Myocyte (in vitro differentiated cells): ENCODE measurements at regions not wholly inside any gene's neighbourhood (a gene's known extent, or its start where the extent isn't known, plus 50 kb on each side); places are given as distances from the start of the nearest gene placed in this dataset.

ENCODE experiments used
- DNase-seq: peaks from one replicate; pipeline ENCODE4 v3.0.0-alpha.2; 2012; ENCODE audit warnings: low read depth

GRCh38 chr6:25064006-25064405 lies 128.2 kb upstream of the RIPOR2 start:
- DNase-seq = no peak

GRCh38 chr6:25065666-25066065 lies 129.9 kb upstream of the RIPOR2 start:
- no peak for DNase-seq

DNA sequence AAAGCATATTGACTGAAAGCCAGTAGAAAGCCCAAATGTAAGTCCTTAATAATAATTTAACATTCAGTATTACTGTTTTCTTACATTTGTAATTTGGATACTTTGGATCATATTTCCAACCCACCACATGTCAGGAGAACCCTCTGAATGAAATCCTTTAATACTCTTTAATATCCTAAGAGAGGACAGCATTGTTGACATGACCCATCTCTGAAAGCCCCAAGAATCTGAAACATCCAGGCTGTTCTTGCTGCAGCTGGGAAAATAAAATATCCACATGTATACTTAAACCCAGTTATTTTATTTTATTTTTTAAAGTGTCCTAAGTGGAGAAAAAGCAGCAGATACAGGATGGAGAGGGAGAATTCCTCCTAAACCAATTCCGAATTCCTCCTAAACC lies 130.8 kb upstream of the RIPOR2 start:
- DNase-seq = peak; percentile 42

DNA sequence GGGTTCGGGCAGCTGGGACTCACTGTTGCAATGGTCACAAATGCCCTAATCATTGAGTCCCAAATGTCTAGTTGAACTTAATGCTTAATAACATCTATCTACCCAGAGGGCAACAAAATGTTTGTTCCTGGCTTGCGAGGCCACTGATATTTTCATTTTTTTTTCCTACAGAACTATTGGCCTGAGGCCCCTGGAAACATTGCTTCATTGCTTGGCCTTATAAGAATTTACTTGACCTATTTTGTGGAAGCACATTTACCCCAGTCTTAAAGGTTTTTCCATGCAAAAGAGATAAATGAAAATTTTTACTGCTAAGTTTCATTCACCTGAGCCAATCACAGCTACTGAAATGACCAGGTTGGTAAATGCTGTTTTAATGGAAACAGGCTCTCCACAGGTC lies 133.1 kb upstream of the RIPOR2 start:
- DNase-seq = no peak

DNA sequence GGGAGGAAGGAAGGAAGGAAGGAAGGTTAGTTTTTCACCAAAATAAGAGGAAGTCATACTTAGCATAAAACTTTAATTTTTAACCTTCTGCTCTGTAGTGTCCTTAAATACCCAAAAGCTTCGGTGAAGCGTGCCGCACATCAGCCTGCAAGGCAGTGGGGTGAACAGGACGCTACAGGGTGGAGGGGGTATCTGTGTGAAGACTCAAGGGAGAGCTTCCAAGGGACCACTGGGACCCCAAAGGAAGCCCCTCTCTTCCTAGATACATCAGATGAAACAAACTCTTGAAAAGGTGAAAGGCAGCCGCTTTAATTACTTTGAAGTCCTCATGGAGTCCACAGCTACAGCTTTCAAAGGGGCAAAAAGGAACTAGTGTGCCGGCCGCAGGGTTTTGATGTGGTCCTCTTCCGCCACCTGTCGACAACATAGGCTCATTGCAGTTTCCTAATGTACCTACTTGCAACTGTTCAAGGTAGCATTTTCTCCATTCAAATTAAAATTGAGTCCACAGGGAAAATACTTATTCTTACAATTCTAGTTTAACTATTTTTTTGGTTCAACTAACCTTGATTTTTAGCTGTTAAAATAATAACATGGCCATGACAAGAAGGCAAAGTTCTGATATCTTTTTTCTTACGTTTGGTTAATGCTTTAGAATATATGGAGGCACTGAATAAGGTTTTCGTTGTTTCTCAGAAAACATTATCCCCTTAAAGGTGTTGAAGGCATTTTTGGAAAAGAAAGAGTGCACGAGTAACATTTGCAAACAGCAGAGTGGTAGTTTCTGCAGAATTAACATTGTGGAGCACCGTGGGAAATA lies 135.0 kb upstream of the RIPOR2 start:
- peak; percentile 81 for DNase-seq

DNA sequence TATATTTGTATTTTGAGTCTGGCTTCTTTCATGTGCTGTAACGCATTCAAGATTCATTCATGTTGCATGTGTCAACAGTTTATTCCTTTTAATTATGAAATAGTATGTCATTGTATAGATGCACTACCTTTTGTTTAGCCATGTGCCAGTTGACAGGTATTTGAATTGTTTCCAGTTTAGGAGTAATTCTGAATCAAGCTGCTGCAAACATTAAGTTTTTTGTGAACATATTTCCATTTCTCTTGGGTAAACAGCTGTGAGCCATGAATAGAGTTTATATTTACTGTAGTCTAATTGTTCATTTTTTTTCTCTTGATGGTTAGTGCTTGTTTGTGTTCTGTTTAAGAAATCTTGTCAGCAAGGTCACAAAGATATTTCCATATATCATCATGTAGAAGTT lies 142.4 kb upstream of the RIPOR2 start:
- no peak for DNase-seq

- DNase-seq = no peak
Observed at GRCh38 chr6:25083784-25084507, 148.2 kb upstream of the RIPOR2 start.

- DNase-seq = no peak
Observed at GRCh38 chr6:25084508-25084833, 148.7 kb upstream of the RIPOR2 start.

DNA sequence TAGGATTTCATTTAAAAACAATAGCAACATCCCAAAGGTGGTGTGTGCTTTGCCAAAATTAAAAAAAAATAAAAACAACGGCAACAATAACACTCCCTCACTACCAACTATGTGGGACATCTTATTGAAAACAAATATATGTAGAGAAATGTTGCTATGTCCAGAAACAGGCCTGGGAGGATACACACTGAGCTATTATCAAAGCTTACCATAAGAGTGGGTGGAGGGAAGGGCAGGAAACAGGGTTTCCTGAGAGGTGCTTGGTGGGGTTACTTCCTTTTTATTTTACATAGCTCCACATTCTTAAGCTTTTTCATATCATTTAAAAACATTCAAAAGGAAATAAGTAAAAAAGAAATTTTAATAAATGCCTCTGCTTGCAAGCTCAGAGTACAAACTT lies 150.0 kb upstream of the RIPOR2 start:
- DNase-seq = no peak

DNA sequence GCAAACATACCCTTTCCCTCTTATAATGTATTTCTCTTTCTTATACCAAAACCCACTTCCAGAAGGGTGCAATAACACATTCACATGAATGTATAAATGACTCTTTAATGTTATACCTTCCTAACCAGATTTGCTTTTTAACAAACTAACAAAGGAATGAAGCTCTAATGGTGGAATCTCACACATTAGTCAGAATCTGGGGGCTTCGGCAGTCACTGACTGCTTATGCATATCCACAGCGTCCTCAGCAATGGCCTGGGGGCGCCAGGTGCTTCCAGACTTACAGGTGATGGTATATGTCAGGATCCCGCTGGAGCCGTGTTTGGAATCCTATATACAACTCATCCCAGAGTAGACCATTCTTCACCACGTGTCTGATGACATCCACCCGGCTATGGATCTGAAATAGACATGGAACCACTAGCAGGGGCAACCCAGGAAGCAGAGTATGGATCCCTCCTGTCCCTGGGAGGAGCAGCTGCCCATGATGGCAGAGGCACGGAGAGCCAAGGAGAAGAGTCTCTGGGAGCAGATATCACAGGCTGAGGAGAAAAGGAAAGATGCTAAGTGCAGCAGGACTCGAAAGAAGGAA lies 150.8 kb upstream of the RIPOR2 start:
- no peak for DNase-seq

DNA sequence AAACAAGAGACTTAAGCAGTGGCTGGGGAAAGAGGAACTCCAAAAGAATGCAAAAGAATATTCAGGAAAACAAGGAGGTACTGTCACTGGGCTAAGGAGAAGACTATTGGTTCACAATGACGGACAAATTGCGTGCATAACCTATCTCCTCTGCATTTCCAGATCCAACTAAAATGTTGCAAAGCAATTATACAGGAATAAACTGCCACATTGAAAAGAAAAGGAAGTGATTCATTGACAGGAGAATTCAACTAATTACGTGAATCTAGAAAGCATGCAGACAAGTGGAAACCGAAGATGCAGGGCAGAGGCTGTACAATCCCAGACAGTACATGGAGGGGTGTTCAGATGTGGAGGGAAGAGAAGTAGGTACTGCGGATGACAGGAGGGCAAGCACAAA lies 152.8 kb upstream of the RIPOR2 start:
- no peak for DNase-seq

DNA sequence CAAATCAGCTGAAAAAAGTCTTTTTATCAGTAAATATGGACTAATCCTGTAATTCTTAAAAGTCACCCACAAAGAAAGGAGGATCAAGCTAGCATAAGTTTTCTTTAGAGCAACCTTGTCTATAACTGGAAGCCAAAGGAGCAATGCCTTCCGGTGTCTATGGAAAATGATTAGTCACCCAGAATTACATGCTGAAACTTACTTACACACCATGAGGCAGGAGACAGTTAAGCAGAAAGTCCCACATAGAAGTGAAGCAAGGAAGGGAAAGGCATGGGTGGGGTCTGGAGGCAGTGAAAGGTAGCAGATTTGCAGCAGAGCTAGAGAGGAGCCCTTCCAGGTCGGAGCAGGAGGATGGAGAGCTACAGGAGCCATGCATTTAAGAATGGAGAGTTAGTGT lies 153.7 kb upstream of the RIPOR2 start:
- DNase-seq = no peak

GRCh38 chr6:25094726-25095125 lies 159.0 kb upstream of the RIPOR2 start:
- DNase-seq = peak; percentile 2

DNA sequence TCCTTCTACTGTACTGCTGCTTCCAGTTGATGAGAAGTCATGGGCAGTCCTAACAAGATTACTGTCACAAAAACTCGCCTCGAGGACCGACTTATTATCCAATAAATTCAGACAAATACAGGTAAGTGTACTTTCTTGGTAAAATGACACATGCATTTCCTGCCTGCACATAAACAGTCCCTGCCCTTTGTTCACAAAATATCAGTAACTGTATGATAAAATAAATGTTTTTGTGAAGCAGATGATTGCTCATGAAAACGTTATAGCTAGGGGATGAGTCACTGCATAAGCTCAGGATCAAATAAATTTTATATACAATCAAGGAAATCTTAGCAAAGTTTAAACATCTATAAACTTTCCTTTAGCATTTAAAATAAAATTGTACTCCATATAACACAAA lies 164.5 kb upstream of the RIPOR2 start:
- no peak for DNase-seq

DNA sequence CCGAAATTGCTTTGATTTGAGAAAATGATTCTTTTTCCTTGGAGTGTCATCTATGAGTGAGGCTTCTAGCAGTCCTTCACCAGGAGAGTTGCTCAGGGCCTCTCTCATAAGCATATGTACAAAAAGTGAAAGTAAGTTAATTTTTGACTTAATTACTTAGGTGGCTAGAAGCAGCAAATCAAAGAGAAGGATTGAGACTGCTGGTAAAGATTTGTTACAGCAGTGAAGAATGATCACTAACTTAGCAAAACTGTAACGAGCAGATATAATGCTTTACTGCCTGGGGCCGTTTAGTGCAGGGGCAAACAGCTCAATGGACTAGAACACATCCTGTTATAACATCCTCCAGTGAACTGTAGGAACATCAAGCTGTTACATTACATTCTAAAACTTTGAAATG lies 167.8 kb upstream of the RIPOR2 start:
- DNase-seq = no peak

DNA sequence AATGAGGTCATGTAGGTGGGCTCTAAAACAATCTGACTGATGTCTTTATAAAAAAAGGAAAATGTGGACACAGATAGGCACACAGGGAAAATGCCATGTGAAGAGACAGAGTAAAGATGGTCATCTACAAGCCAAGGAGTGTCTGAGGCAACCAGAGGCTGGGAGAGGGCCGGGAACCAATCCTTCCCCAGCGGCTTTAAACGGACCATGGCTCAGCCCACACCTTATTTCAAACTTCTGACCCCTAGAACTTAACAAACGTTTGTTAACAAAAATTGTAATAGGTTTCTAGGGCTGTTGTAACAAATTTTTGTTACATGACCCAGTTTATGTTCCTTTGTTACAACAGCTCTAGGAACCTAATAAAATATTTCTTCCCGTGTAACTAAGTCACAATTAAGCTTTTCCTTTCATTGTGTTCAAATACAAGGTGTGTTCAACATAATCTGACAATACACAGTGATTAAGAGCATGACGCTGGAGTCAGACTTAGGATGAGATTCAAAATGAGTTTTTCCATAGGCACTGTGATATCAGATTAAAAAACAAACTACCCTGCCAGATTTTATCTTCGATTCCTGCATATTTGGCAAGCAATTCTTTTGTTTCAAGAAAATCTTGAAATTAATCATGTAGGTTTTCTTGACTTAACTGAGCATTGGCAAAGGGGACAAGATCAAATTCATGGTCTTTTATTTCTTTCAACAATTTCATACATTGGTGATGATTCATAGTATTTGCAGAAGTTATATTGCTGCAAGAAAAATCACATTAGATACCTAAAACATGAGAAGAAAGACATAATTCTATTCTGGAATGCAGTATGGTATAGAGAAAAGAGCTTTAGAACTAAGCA lies 169.5 kb upstream of the RIPOR2 start:
- DNase-seq = no peak

- no peak for DNase-seq
Observed at GRCh38 chr6:25107218-25107617, 171.5 kb upstream of the RIPOR2 start.

DNA sequence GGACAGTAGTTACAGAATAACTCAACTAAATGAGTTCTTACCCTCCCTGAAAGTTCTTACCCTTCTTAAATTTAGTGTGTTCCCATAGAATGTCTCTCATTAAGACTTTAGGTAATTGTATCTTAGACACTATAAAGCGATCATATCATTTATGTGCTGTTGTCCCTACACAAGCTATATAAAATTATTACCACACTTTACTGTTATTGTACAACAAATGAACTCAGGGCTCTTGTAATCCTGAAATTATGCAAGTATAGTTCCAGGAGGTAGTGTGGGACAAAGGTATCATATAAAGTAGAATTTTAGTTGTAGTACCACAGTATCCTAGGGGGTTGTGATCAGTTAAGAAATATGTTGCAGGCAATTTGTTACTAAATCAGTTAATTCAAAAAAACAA lies 167.4 kb upstream of the CARMIL1 start:
- no peak for DNase-seq

DNA sequence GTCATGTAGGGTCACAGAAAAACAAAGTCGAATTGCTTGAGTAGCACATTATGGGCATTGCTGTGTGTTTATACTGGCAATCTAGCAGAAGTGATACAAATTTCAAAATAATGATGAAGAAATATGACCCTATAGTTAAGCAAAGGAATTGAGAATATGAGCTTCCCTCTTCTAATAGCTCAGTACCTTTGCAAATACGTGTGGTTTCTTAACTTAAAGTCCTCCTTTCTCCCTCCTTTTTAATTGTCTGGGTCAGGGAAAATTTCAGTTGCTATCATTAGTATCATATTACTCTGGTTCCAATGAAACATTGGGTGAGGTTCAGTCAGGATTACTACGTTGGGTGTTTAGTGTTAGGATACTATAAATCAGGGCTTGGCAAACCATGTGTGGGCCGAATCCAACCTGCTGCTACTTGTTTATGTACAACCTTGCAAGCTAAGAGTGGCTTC lies 166.8 kb upstream of the CARMIL1 start:
- DNase-seq = no peak

GRCh38 chr6:25113436-25113835 lies 165.7 kb upstream of the CARMIL1 start:
- DNase-seq = no peak

- no peak for DNase-seq
Observed at GRCh38 chr6:25118038-25118437, 161.1 kb upstream of the CARMIL1 start.

GRCh38 chr6:25121186-25121585 lies 158.0 kb upstream of the CARMIL1 start:
- no peak for DNase-seq
